ENCODE measurements at regions not wholly inside any gene's neighbourhood (a gene's known extent, or its start where the extent isn't known, plus 50 kb on each side); places are given as distances from the start of the nearest gene placed in this dataset.
"Not testable (repeated sequence)": the region's sequence is repeated elsewhere in the genome, so short reads cannot be mapped to it uniquely, and the experiment has no call there.

- in situ Hi-C loops (cut with MboI; ENCODE audit: low pct_unique_long_range_greater_than_20kb, low sequenced_read_pairs) = no loop called here
- DNase-seq = peak; percentile 31
Measured at GRCh38 chr1:178664278-178664677, 60.8 kb upstream of the RALGPS2 start.

- DNase-seq = no peak
- in situ Hi-C loops (cut with MboI; ENCODE audit: low pct_unique_long_range_greater_than_20kb, low sequenced_read_pairs) = no loop called here
Measured at GRCh38 chr1:178665579-178665978, 59.5 kb upstream of the RALGPS2 start.

GRCh38 chr1:178666891-178667290 lies 58.2 kb upstream of the RALGPS2 start:
- DNase-seq; in situ Hi-C loops (cut with MboI; ENCODE audit: low pct_unique_long_range_greater_than_20kb, low sequenced_read_pairs): not testable (repeated sequence)

- no peak for DNase-seq
- in situ Hi-C loops (cut with MboI; ENCODE audit: low pct_unique_long_range_greater_than_20kb, low sequenced_read_pairs) = no loop called here
Measured at GRCh38 chr1:178672434-178672833, 52.6 kb upstream of the RALGPS2 start.

GRCh38 chr1:178674559-178674958 lies 50.5 kb upstream of the RALGPS2 start:
- DNase-seq; in situ Hi-C loops (cut with MboI; ENCODE audit: low pct_unique_long_range_greater_than_20kb, low sequenced_read_pairs): not testable (repeated sequence)

Data from KBM-7 (cell line).